Tibial nerve (tissue), 4 donors: ENCODE measurements at regions not wholly inside any gene's neighbourhood (a gene's known extent, or its start where the extent isn't known, plus 50 kb on each side); places are given as distances from the start of the nearest gene placed in this dataset.

ENCODE experiments used
- DNase-seq, 2 donors: peaks; one replicate each; pipeline ENCODE4 v3.0.0-alpha.2; 2019; ENCODE audit warnings: low spot score in 2 of 2
- H3K27ac ChIP-seq, 4 donors: fragments of 200-600 bp; sonication (generic) in 3 of 4; one replicate each; pipeline ENCODE4 v1.5.1; 2017 to 2019; ENCODE audit warnings: mild to moderate bottlenecking in 1 of 4
- H3K27me3 ChIP-seq, 2 donors: fragments of 200-600 bp; sonication (generic) in 1 of 2; one replicate each; pipeline versions ENCODE4 v1.5.1 to v1.6.0; 2017 to 2019
- H3K36me3 ChIP-seq, 3 donors: fragments of 200-600 bp; sonication (generic); one replicate each; pipeline ENCODE4 v1.5.1; 2018 to 2019
- H3K4me1 ChIP-seq, 4 donors: fragments of 200-600 bp; sonication (generic) in 3 of 4; one replicate each; pipeline ENCODE4 v1.5.1; 2017 to 2019
- H3K4me3 ChIP-seq, 4 donors: fragments of 200-600 bp; sonication (generic) in 3 of 4; one replicate each; pipeline ENCODE4 v1.5.1; 2017 to 2019; ENCODE audit warnings: mild to moderate bottlenecking in 1 of 4, moderate library complexity in 1 of 4
- H3K9me3 ChIP-seq, 4 donors: fragments of 200-600 bp; sonication (generic) in 3 of 4; one replicate each; pipeline ENCODE4 v1.5.1; 2017 to 2019
- CTCF ChIP-seq, 5 experiments: fragments of 200-600 bp in 3 of 5; fragments of 450-650 bp in 2 of 5; sonication (generic) in 3 of 5; IDR thresholded peaks; one replicate each; pipeline ENCODE4 v1.5.1; 2016 to 2019; ENCODE audit warnings: antibody characterized with exemption in 5 of 5, mild to moderate bottlenecking in 3 of 5, moderate library complexity in 2 of 5
- EP300 ChIP-seq, 2 donors: sonication (generic); formaldehyde crosslinking; IDR thresholded peaks; one replicate each; pipeline ENCODE4 v1.6.1; 2017; ENCODE audit warnings: antibody characterized with exemption in 2 of 2, mild to moderate bottlenecking in 1 of 2
- POLR2A ChIP-seq, 2 donors: fragments of 450-650 bp; IDR thresholded peaks; one replicate each; pipeline ENCODE4 v1.6.1; 2017; ENCODE audit warnings: antibody characterized with exemption in 2 of 2, mild to moderate bottlenecking in 2 of 2, moderate library complexity in 2 of 2
- WGBS, 2 donors: methylation state at CpG; one replicate each; pipeline ENCODE4 v1.1.5; 2018; 5-methylcytosine and 5-hydroxymethylcytosine counted together

- WGBS, 2 donors, result 40 to 47% methylated on average over 3 of the region's 3 CpGs
- no peak overlapping the region for H3K27ac ChIP-seq
- no peaks in the 10 kb centered on the region for H3K27me3 ChIP-seq
- no peaks in the 10 kb centered on the region for H3K4me1 ChIP-seq
- H3K9me3 ChIP-seq, result no peaks in the 10 kb centered on the region
- H3K36me3 ChIP-seq, result no peaks in the 10 kb centered on the region
- no peak overlapping the region for H3K4me3 ChIP-seq
- no peak for DNase-seq
- TF ChIP-seq EP300 (IDR thresholded peaks at IDR 0.05) (no peak), CTCF (IDR thresholded peaks at IDR 0.05) (no peak), POLR2A (IDR thresholded peaks at IDR 0.05) (no peak)
These were observed 70.4 kb upstream of the UQCRFS1 start for GRCh38 chr19:29283366-29283765.

- H3K9me3 ChIP-seq, result no peaks in the 10 kb centered on the region
- H3K4me3 ChIP-seq, result no peak overlapping the region
- TF ChIP-seq POLR2A (IDR thresholded peaks at IDR 0.05), result no peak
- no peak for TF ChIP-seq CTCF (IDR thresholded peaks at IDR 0.05)
- no peak for TF ChIP-seq EP300 (IDR thresholded peaks at IDR 0.05)
- DNase-seq, result no peak
- H3K27ac ChIP-seq, result no peak overlapping the region
- WGBS, 2 donors, result 74 to 75% methylated on average over 6 of the region's 6 CpGs
- no peaks in the 10 kb centered on the region for H3K36me3 ChIP-seq
- no peaks in the 10 kb centered on the region for H3K27me3 ChIP-seq
- no peaks in the 10 kb centered on the region for H3K4me1 ChIP-seq
These were observed 72.3 kb upstream of the UQCRFS1 start for GRCh38 chr19:29285187-29285687.

- H3K4me1 ChIP-seq, result no peaks in the 10 kb centered on the region
- TF ChIP-seq EP300 (IDR thresholded peaks at IDR 0.05) (no peak), POLR2A (IDR thresholded peaks at IDR 0.05) (no peak), CTCF (IDR thresholded peaks at IDR 0.05) (no peak)
- no peak for DNase-seq
- no peak overlapping the region for H3K4me3 ChIP-seq
- H3K36me3 ChIP-seq, result no peaks in the 10 kb centered on the region
- no peak overlapping the region for H3K27ac ChIP-seq
- H3K9me3 ChIP-seq, result no peaks in the 10 kb centered on the region
- WGBS, 2 donors, result 14 to 16% methylated on average over 6 of the region's 6 CpGs
- no peaks in the 10 kb centered on the region for H3K27me3 ChIP-seq
These were observed 72.9 kb upstream of the UQCRFS1 start for GRCh38 chr19:29285878-29286277.

- Histone ChIP-seq H3K9me3 (no peaks in the 10 kb centered on the region), H3K4me3 (no peak overlapping the region), H3K36me3 (no peaks in the 10 kb centered on the region), H3K27ac (no peak overlapping the region), H3K4me1 (no peaks in the 10 kb centered on the region), H3K27me3 (no peaks in the 10 kb centered on the region)
- 59 to 63% methylated on average over 4 of the region's 4 CpGs for WGBS, 2 donors
- DNase-seq, result no peak
- TF ChIP-seq POLR2A (IDR thresholded peaks at IDR 0.05) (no peak), CTCF (IDR thresholded peaks at IDR 0.05) (no peak), EP300 (IDR thresholded peaks at IDR 0.05) (no peak)
These were observed 74.1 kb upstream of the UQCRFS1 start for GRCh38 chr19:29287061-29287460.

- H3K27ac ChIP-seq, result no peak overlapping the region
- TF ChIP-seq CTCF (IDR thresholded peaks at IDR 0.05), result no peak
- no peak for TF ChIP-seq EP300 (IDR thresholded peaks at IDR 0.05)
- TF ChIP-seq POLR2A (IDR thresholded peaks at IDR 0.05), result no peak
- no peaks in the 10 kb centered on the region for H3K4me1 ChIP-seq
- no peak overlapping the region for H3K4me3 ChIP-seq
- 81 to 85% methylated on average over 4 of the region's 4 CpGs for WGBS, 2 donors
- no peak for DNase-seq
- H3K27me3 ChIP-seq, result no peaks in the 10 kb centered on the region
- no peaks in the 10 kb centered on the region for H3K36me3 ChIP-seq
- H3K9me3 ChIP-seq, result no peaks in the 10 kb centered on the region
These were observed 75.3 kb upstream of the UQCRFS1 start for GRCh38 chr19:29288256-29288655.
